ENCODE measurements at regions not wholly inside any gene's neighbourhood (a gene's known extent, or its start where the extent isn't known, plus 50 kb on each side); places are given as distances from the start of the nearest gene placed in this dataset.

- DNase-seq (ENCODE audit: low read depth) = no peak
Observed at GRCh38 chr16:64242492-64242891, 879.4 kb downstream of the CDH11 start.

- DNase-seq (ENCODE audit: low read depth) = no peak
Observed at GRCh38 chr16:64240586-64240985, 881.3 kb downstream of the CDH11 start.

GRCh38 chr16:64238571-64238970, 883.3 kb downstream of the CDH11 start:
- DNase-seq (ENCODE audit: low read depth) = peak; percentile 39

GRCh38 chr16:64236316-64236715, 885.5 kb downstream of the CDH11 start:
- no peak for DNase-seq (ENCODE audit: low read depth)

GRCh38 chr16:64234200-64234599, 887.7 kb downstream of the CDH11 start:
- no peak for DNase-seq (ENCODE audit: low read depth)

GRCh38 chr16:64225696-64226095, 896.2 kb downstream of the CDH11 start:
- DNase-seq (ENCODE audit: low read depth) = peak; percentile 72

- DNase-seq (ENCODE audit: low read depth) = peak; percentile 41
Observed at GRCh38 chr16:64225036-64225435, 896.8 kb downstream of the CDH11 start.

GRCh38 chr16:64217789-64218535, 903.9 kb downstream of the CDH11 start:
- DNase-seq (ENCODE audit: low read depth) = no peak

- no peak for DNase-seq (ENCODE audit: low read depth)
Observed at GRCh38 chr16:64215730-64216129, 906.1 kb downstream of the CDH11 start.

- DNase-seq (ENCODE audit: low read depth) = peak; percentile 33
Observed at GRCh38 chr16:64211331-64211730, 910.5 kb downstream of the CDH11 start.

GRCh38 chr16:64206862-64207261, 915.0 kb downstream of the CDH11 start:
- peak; percentile 59 for DNase-seq (ENCODE audit: low read depth)

- DNase-seq (ENCODE audit: low read depth) = no peak
Observed at GRCh38 chr16:64203126-64203525, 918.7 kb downstream of the CDH11 start.

GRCh38 chr16:64202571-64202970, 919.3 kb downstream of the CDH11 start:
- DNase-seq (ENCODE audit: low read depth) = no peak

- DNase-seq (ENCODE audit: low read depth) = peak; percentile 30
Observed at GRCh38 chr16:64196444-64196843, 925.4 kb downstream of the CDH11 start.

GRCh38 chr16:64185954-64186353, 935.9 kb downstream of the CDH11 start:
- DNase-seq (ENCODE audit: low read depth) = no peak

GRCh38 chr16:64184156-64184555, 937.7 kb downstream of the CDH11 start:
- no peak for DNase-seq (ENCODE audit: low read depth)

GRCh38 chr16:64182985-64183384, 938.9 kb downstream of the CDH11 start:
- DNase-seq (ENCODE audit: low read depth) = no peak

GRCh38 chr16:64181271-64181925, 940.5 kb downstream of the CDH11 start:
- DNase-seq (ENCODE audit: low read depth) = no peak

GRCh38 chr16:64180136-64180900, 941.5 kb downstream of the CDH11 start:
- no peak for DNase-seq (ENCODE audit: low read depth)

GRCh38 chr16:64174327-64174726, 947.5 kb downstream of the CDH11 start:
- peak; percentile 42 for DNase-seq (ENCODE audit: low read depth)

GRCh38 chr16:64172652-64173051, 949.2 kb downstream of the CDH11 start:
- DNase-seq (ENCODE audit: low read depth) = no peak

- no peak for DNase-seq (ENCODE audit: low read depth)
Observed at GRCh38 chr16:64172226-64172625, 949.6 kb downstream of the CDH11 start.

GRCh38 chr16:64171632-64172031, 950.2 kb downstream of the CDH11 start:
- no peak for DNase-seq (ENCODE audit: low read depth)

Measured in RPMI7951 (cell line).